Keratinocyte (primary cell): ENCODE measurements at regions not wholly inside any gene's neighbourhood (a gene's known extent, or its start where the extent isn't known, plus 50 kb on each side); places are given as distances from the start of the nearest gene placed in this dataset.

Source experiments
- DNase-seq: peaks from one replicate; pipeline ENCODE4 v3.0.0-alpha.2; 2011; ENCODE audit warnings: low read depth, missing footprints, low spot score
- FAIRE-seq: peaks from 2 replicates; lab custom pipeline; 2011; peaks lifted over from hg19 to GRCh38; lab: Jason Lieb, UNC
- H2AFZ ChIP-seq: 2 replicates; pipeline ENCODE4 v1.6.0; 2012; ENCODE audit warnings: low read length, control low read depth, inconsistent platforms; ENCODE audit not compliant: control insufficient read depth
- H3K27ac ChIP-seq: 2 replicates; pipeline ENCODE4 v1.5.1; 2011; ENCODE audit warnings: low read length; ENCODE audit not compliant: control insufficient read depth, insufficient read depth
- H3K27me3 ChIP-seq: 3 replicates; pipeline ENCODE4 v1.6.0; 2011; ENCODE audit warnings: low read length; ENCODE audit not compliant: control insufficient read depth, insufficient read depth; ENCODE audit errors: extremely low read depth
- H3K36me3 ChIP-seq, 2 experiments: 2 replicates in 1 of 2; 3 replicates in 1 of 2; pipeline ENCODE4 v1.5.1; 2011; ENCODE audit warnings: low read length in 2 of 2, mild to moderate bottlenecking in 1 of 2; ENCODE audit not compliant: control insufficient read depth in 2 of 2, insufficient read depth in 2 of 2; ENCODE audit errors: extremely low read depth in 1 of 2
- H3K4me1 ChIP-seq: 3 replicates; pipeline ENCODE4 v1.5.1; 2011; ENCODE audit warnings: low read length; ENCODE audit not compliant: control insufficient read depth, insufficient read depth; ENCODE audit errors: extremely low read depth
- H3K4me2 ChIP-seq: 3 replicates; pipeline ENCODE4 v1.6.0; 2011; ENCODE audit warnings: low read depth, low read length; ENCODE audit not compliant: control insufficient read depth, insufficient read depth; ENCODE audit errors: extremely low read depth
- H3K4me3 ChIP-seq, 3 experiments: fragments of 200-600 bp in 1 of 3; sonication (generic) in 1 of 3; 2 replicates in 2 of 3; 3 replicates in 1 of 3; pipeline ENCODE4 v1.5.1; 2011 to 2016; ENCODE audit warnings: low read length in 3 of 3, mild to moderate bottlenecking in 3 of 3, control low read depth in 2 of 3, inconsistent platforms in 1 of 3, low read depth in 1 of 3, mixed read lengths in 1 of 3, mixed run types in 1 of 3, moderate library complexity in 1 of 3; ENCODE audit not compliant: control insufficient read depth in 2 of 3, insufficient read depth in 2 of 3; ENCODE audit errors: extremely low read depth in 1 of 3
- H3K79me2 ChIP-seq: 2 replicates; pipeline ENCODE4 v1.6.0; 2012; ENCODE audit warnings: low read length; ENCODE audit not compliant: control insufficient read depth, insufficient read depth
- H3K9ac ChIP-seq: 3 replicates; pipeline ENCODE4 v1.6.0; 2011; ENCODE audit warnings: low read length; ENCODE audit not compliant: control insufficient read depth, insufficient read depth; ENCODE audit errors: extremely low read depth
- H3K9me1 ChIP-seq: 3 replicates; pipeline ENCODE4 v1.6.0; 2011; ENCODE audit warnings: low read length; ENCODE audit not compliant: control insufficient read depth, insufficient read depth; ENCODE audit errors: extremely low read depth
- H3K9me3 ChIP-seq: 2 replicates; pipeline ENCODE4 v1.5.1; 2012; ENCODE audit warnings: low read depth, low read length; ENCODE audit not compliant: control insufficient read depth
- H4K20me1 ChIP-seq: 3 replicates; pipeline ENCODE4 v1.6.0; 2011; ENCODE audit warnings: low read length; ENCODE audit not compliant: control insufficient read depth, insufficient read depth; ENCODE audit errors: extremely low read depth
- EZH2 ChIP-seq: IDR thresholded peaks from one replicate; pipeline ENCODE4 v1.6.1; 2012; ENCODE audit warnings: inconsistent platforms, mild to moderate bottlenecking, low read length, moderate library complexity
- dilution Hi-C: fragments of 300-500 bp; cut with MboI; formaldehyde crosslinking; loops from one replicate; pipeline ENCODE4 v1.7.0; 2020; ENCODE audit warnings: low sequenced_read_pairs; ENCODE audit not compliant: extremely low pct_ligation_motif_present
- TF ChIP-seq, protein P1 (sequence below), 3 experiments: IDR thresholded peaks in 1 of 3; conservative IDR thresholded peaks in 1 of 3; optimal IDR thresholded peaks in 1 of 3; 2 replicates in 2 of 3; 3 replicates in 1 of 3; pipeline versions ENCODE3 to v1.5.1; 2011; ENCODE audit warnings: low read length in 3 of 3, mild to moderate bottlenecking in 3 of 3, moderate library complexity in 2 of 3, control low read depth in 1 of 3, inconsistent platforms in 1 of 3; ENCODE audit not compliant: insufficient read depth in 2 of 3; ENCODE audit errors: extremely low read depth in 1 of 3

- H3K27ac ChIP-seq = no peak overlapping the region
- no peaks in the 10 kb centered on the region for H3K79me2 ChIP-seq
- no peaks in the 10 kb centered on the region for H3K4me1 ChIP-seq
- H4K20me1 ChIP-seq = no peaks in the 10 kb centered on the region
- no peak overlapping the region for H3K4me3 ChIP-seq
- no peak overlapping the region for H3K4me2 ChIP-seq
- no peak for DNase-seq
- H3K9me3 ChIP-seq = no peaks in the 10 kb centered on the region
- dilution Hi-C loops = no loop called here
- H3K9me1 ChIP-seq = no peaks in the 10 kb centered on the region
- TF ChIP-seq EZH2 = no peak
- TF ChIP-seq, protein P1, sequence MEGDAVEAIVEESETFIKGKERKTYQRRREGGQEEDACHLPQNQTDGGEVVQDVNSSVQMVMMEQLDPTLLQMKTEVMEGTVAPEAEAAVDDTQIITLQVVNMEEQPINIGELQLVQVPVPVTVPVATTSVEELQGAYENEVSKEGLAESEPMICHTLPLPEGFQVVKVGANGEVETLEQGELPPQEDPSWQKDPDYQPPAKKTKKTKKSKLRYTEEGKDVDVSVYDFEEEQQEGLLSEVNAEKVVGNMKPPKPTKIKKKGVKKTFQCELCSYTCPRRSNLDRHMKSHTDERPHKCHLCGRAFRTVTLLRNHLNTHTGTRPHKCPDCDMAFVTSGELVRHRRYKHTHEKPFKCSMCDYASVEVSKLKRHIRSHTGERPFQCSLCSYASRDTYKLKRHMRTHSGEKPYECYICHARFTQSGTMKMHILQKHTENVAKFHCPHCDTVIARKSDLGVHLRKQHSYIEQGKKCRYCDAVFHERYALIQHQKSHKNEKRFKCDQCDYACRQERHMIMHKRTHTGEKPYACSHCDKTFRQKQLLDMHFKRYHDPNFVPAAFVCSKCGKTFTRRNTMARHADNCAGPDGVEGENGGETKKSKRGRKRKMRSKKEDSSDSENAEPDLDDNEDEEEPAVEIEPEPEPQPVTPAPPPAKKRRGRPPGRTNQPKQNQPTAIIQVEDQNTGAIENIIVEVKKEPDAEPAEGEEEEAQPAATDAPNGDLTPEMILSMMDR (optimal IDR thresholded peaks at IDR 0.05 in 1 of 3, IDR thresholded peaks at IDR 0.05 in 1 of 3, conservative IDR thresholded peaks at IDR 0.05 in 1 of 3; ENCODE audit: extremely low read depth in 1 of 3, insufficient read depth in 2 of 3, low read length in 3 of 3) = no peak
- no peaks in the 10 kb centered on the region for H3K27me3 ChIP-seq
- no peak overlapping the region for H3K9ac ChIP-seq
- no peak overlapping the region for H2AFZ ChIP-seq
- no peaks in the 10 kb centered on the region for H3K36me3 ChIP-seq
- no peak for FAIRE-seq
These were observed 205.9 kb upstream of the DPYD start for GRCh38 chr1:98126740-98127139.

DNA sequence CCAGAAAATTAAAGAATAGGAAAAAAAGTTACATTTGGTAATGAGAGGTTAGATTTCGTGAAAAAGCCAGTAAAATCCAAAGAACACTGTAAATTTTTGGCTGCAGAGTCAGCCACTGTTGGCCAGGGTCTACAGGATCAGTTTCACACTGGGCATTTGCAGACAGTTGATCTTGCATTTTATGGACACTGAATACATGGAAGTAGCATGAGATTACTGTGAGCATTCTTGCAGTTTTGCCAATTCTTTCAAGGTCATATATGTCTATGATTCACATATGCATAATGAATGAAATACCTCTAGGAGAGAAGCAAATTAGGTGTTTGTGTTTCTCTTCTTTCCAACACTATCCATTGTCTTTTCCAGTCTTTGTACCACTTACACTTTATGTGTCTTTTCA is 200.8 kb upstream of the DPYD start:
- no peak for FAIRE-seq

More for the DNA sequence above, 200.8 kb upstream of the DPYD start:
- H3K4me2 ChIP-seq = no peak overlapping the region
- H3K4me1 ChIP-seq = no peaks in the 10 kb centered on the region
- H3K79me2 ChIP-seq = no peaks in the 10 kb centered on the region
- H4K20me1 ChIP-seq = no peaks in the 10 kb centered on the region
- H3K36me3 ChIP-seq = no peaks in the 10 kb centered on the region
- dilution Hi-C loops = no loop called here
- H3K27ac ChIP-seq = no peak overlapping the region
- no peaks in the 10 kb centered on the region for H3K9me1 ChIP-seq
- H3K27me3 ChIP-seq = no peaks in the 10 kb centered on the region
- no peak overlapping the region for H3K9ac ChIP-seq
- no peak overlapping the region for H3K4me3 ChIP-seq
- TF ChIP-seq, protein P1 (optimal IDR thresholded peaks at IDR 0.05 in 1 of 3, IDR thresholded peaks at IDR 0.05 in 1 of 3, conservative IDR thresholded peaks at IDR 0.05 in 1 of 3; ENCODE audit: extremely low read depth in 1 of 3, insufficient read depth in 2 of 3, low read length in 3 of 3) = no peak
- TF ChIP-seq EZH2 = no peak
- DNase-seq = no peak
- H3K9me3 ChIP-seq = no peaks in the 10 kb centered on the region
- H2AFZ ChIP-seq = no peak overlapping the region
